ENCODE measurements at regions not wholly inside any gene's neighbourhood (a gene's known extent, or its start where the extent isn't known, plus 50 kb on each side); places are given as distances from the start of the nearest gene placed in this dataset.

- TF ChIP-seq CTCF (IDR thresholded peaks at IDR 0.05): no peak
- no peak overlapping the region for H3K27ac Mint-ChIP-seq
Measured at GRCh38 chr1:67958472-67958871, 92.0 kb downstream of the DIRAS3 start.

GRCh38 chr1:67957066-67957465 is 93.4 kb downstream of the DIRAS3 start:
- peaks cover 2% of the 10 kb centered on the region; the same call in 1 of the 2 replicates for H3K36me3 Mint-ChIP-seq (ENCODE audit: low read depth)
- H3K4me3 Mint-ChIP-seq: no peak overlapping the region
- peaks cover 2% of the 10 kb centered on the region for H3K9me3 Mint-ChIP-seq
- H3K4me1 Mint-ChIP-seq (ENCODE audit: low read depth): peaks cover 14% of the 10 kb centered on the region
- peaks cover 2% of the 10 kb centered on the region; the same call in 1 of the 2 replicates for H3K27me3 Mint-ChIP-seq (ENCODE audit: insufficient read depth)
- no peak overlapping the region for H3K27ac Mint-ChIP-seq
- no peak for DNase-seq
- TF ChIP-seq CTCF (IDR thresholded peaks at IDR 0.05): no peak

More at GRCh38 chr1:67958472-67958871, 92.0 kb downstream of the DIRAS3 start:
- Mint-ChIP-seq H3K4me1 (ENCODE audit: low read depth) (peaks cover 10% of the 10 kb centered on the region), H3K36me3 (ENCODE audit: low read depth) (peaks cover 15% of the 10 kb centered on the region), H3K9me3 (peaks cover 15% of the 10 kb centered on the region), H3K4me3 (no peak overlapping the region), H3K27me3 (ENCODE audit: insufficient read depth) (peaks cover 2% of the 10 kb centered on the region; the same call in 1 of the 2 replicates)
- DNase-seq: no peak

- Mint-ChIP-seq H3K27ac (no peak overlapping the region), H3K9me3 (no peaks in the 10 kb centered on the region), H3K4me3 (no peak overlapping the region), H3K27me3 (ENCODE audit: insufficient read depth) (peaks cover 2% of the 10 kb centered on the region; the same call in 1 of the 2 replicates), H3K4me1 (ENCODE audit: low read depth) (peaks cover 17% of the 10 kb centered on the region), H3K36me3 (ENCODE audit: low read depth) (no peaks in the 10 kb centered on the region)
- TF ChIP-seq CTCF (IDR thresholded peaks at IDR 0.05): no peak
- no peak for DNase-seq
Measured at GRCh38 chr1:67956116-67956515, 94.3 kb downstream of the DIRAS3 start.

- no peak for TF ChIP-seq CTCF (IDR thresholded peaks at IDR 0.05)
- no peaks in the 10 kb centered on the region for H3K9me3 Mint-ChIP-seq
- H3K27me3 Mint-ChIP-seq (ENCODE audit: insufficient read depth): peaks cover 2% of the 10 kb centered on the region; the same call in 1 of the 2 replicates
- H3K27ac Mint-ChIP-seq: no peak overlapping the region
- peaks cover 17% of the 10 kb centered on the region for H3K4me1 Mint-ChIP-seq (ENCODE audit: low read depth)
- DNase-seq: no peak
- H3K4me3 Mint-ChIP-seq: no peak overlapping the region
- H3K36me3 Mint-ChIP-seq (ENCODE audit: low read depth): no peaks in the 10 kb centered on the region
Measured at GRCh38 chr1:67955591-67955990, 94.8 kb downstream of the DIRAS3 start.

- no peaks in the 10 kb centered on the region for H3K36me3 Mint-ChIP-seq (ENCODE audit: low read depth)
- peaks cover 17% of the 10 kb centered on the region for H3K4me1 Mint-ChIP-seq (ENCODE audit: low read depth)
- no peak overlapping the region for H3K27ac Mint-ChIP-seq
- H3K27me3 Mint-ChIP-seq (ENCODE audit: insufficient read depth): no peaks in the 10 kb centered on the region
- H3K4me3 Mint-ChIP-seq: no peak overlapping the region
- TF ChIP-seq CTCF (IDR thresholded peaks at IDR 0.05): no peak
- no peak for DNase-seq
- H3K9me3 Mint-ChIP-seq: no peaks in the 10 kb centered on the region
Measured at GRCh38 chr1:67953301-67953700, 97.1 kb downstream of the DIRAS3 start.

- TF ChIP-seq CTCF (IDR thresholded peaks at IDR 0.05): no peak
- Mint-ChIP-seq H3K27me3 (ENCODE audit: insufficient read depth) (no peaks in the 10 kb centered on the region), H3K36me3 (ENCODE audit: low read depth) (no peaks in the 10 kb centered on the region), H3K4me1 (ENCODE audit: low read depth) (peaks cover 17% of the 10 kb centered on the region), H3K9me3 (no peaks in the 10 kb centered on the region), H3K27ac (no peak overlapping the region), H3K4me3 (no peak overlapping the region)
- DNase-seq: no peak
Measured at GRCh38 chr1:67952071-67952470, 98.4 kb downstream of the DIRAS3 start.
